ENCODE measurements at regions not wholly inside any gene's neighbourhood (a gene's known extent, or its start where the extent isn't known, plus 50 kb on each side); places are given as distances from the start of the nearest gene placed in this dataset.

DNA sequence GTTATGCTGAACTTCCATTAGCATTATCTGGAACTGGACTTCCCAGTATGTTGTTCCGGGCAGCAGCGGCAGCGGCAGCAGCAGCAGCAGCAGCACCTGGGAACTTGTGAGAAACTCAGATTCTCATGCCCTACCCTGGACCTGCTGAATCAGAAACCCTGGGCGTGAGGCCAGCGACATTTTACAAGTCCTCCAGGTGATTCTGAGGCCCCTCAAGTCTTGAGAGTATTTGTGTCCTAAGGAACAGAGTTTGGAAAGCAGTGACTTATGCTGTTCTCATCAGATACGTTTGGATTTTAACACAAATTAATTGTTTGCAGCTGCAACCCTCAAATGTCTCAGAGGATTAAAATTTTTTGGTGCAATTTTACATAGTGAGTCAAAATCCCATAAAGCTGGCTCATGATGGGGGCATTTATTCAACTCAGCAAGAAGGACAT is 157.2 kb upstream of the KAZN start:
- no peaks in the 10 kb centered on the region for H3K27me3 ChIP-seq (replicated peaks; ENCODE audit: insufficient read depth)
- no peaks in the 10 kb centered on the region for H3K4me1 ChIP-seq (ENCODE audit: control insufficient read depth in 1 of 2, low read depth in 2 of 2)
- H3K36me3 ChIP-seq, result no peaks in the 10 kb centered on the region
- H3K9me3 ChIP-seq, result no peaks in the 10 kb centered on the region
- DNase-seq (ENCODE audit: low spot score), result no peak
- ATAC-seq (ENCODE audit: insufficient number of reproducible peaks, low FRiP score, low read depth), result no peak
- TF ChIP-seq, protein P1, sequence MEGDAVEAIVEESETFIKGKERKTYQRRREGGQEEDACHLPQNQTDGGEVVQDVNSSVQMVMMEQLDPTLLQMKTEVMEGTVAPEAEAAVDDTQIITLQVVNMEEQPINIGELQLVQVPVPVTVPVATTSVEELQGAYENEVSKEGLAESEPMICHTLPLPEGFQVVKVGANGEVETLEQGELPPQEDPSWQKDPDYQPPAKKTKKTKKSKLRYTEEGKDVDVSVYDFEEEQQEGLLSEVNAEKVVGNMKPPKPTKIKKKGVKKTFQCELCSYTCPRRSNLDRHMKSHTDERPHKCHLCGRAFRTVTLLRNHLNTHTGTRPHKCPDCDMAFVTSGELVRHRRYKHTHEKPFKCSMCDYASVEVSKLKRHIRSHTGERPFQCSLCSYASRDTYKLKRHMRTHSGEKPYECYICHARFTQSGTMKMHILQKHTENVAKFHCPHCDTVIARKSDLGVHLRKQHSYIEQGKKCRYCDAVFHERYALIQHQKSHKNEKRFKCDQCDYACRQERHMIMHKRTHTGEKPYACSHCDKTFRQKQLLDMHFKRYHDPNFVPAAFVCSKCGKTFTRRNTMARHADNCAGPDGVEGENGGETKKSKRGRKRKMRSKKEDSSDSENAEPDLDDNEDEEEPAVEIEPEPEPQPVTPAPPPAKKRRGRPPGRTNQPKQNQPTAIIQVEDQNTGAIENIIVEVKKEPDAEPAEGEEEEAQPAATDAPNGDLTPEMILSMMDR (IDR thresholded peaks at IDR 0.05), result no peak
- H3K4me3 ChIP-seq, result no peak overlapping the region
- H3K27ac ChIP-seq, result no peak overlapping the region

DNA sequence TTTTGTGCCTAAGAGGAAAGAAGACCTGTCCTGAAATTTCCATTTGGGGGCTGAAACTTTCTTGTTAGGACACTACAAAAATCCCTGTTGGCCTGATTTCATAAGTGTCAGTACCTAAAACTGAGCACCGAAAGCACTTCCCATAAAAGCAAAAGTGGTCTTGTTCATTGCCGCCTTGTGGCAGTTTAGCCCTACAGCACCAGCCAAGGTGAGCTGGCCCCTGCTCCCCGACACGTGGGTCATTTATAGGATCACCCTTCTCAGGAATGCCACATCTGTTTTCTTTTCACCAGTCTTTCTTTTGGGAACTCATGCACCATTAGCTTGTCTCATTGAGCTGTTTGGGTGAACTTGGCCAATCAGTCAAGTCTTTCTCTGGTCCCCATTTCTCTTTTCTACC is 155.8 kb upstream of the KAZN start:
- ATAC-seq (ENCODE audit: insufficient number of reproducible peaks, low FRiP score, low read depth) (no peak), DNase-seq (ENCODE audit: low spot score) (no peak)
- Histone ChIP-seq H3K4me1 (ENCODE audit: control insufficient read depth in 1 of 2, low read depth in 2 of 2) (no peaks in the 10 kb centered on the region), H3K27ac (no peak overlapping the region), H3K9me3 (no peaks in the 10 kb centered on the region), H3K27me3 (replicated peaks; ENCODE audit: insufficient read depth) (no peaks in the 10 kb centered on the region), H3K4me3 (no peak overlapping the region), H3K36me3 (no peaks in the 10 kb centered on the region)
- TF ChIP-seq, protein P1 (IDR thresholded peaks at IDR 0.05), result no peak

DNA sequence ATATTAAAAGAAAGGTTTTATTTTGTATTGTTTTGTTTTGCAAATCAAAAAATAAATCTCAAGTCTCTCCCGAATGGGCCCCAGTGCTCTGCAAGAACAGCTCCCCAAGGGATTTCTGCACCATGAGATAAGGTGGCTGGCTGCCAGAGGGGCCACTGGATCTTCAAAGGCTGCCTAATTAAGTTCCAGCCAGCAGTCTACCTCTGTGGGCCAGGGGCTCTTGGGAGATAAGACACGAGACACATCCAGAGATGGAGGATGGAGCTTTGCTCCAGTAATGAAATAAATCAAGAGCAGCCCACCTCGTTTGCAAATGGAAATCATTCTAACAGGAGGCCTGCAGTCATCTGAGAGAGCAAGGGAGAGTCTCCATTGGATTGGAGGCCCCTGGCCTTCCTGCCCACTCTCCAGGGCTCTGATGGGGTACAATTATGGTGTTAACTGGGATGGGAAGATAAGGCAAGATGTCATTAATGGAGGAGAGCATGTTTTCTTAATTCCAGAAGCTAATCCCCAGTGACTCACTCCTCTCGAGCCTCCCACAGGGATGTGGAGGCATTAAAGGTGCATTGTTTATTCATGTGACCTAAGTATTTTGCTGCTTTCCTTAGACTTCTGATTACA is 155.2 kb upstream of the KAZN start:
- Histone ChIP-seq H3K27me3 (replicated peaks; ENCODE audit: insufficient read depth) (no peaks in the 10 kb centered on the region), H3K27ac (no peak overlapping the region), H3K9me3 (no peaks in the 10 kb centered on the region), H3K4me1 (ENCODE audit: control insufficient read depth in 1 of 2, low read depth in 2 of 2) (no peaks in the 10 kb centered on the region), H3K36me3 (no peaks in the 10 kb centered on the region), H3K4me3 (no peak overlapping the region)
- ATAC-seq (ENCODE audit: insufficient number of reproducible peaks, low FRiP score, low read depth) (no peak), DNase-seq (ENCODE audit: low spot score) (no peak)
- TF ChIP-seq, protein P1 (IDR thresholded peaks at IDR 0.05), result no peak

DNA sequence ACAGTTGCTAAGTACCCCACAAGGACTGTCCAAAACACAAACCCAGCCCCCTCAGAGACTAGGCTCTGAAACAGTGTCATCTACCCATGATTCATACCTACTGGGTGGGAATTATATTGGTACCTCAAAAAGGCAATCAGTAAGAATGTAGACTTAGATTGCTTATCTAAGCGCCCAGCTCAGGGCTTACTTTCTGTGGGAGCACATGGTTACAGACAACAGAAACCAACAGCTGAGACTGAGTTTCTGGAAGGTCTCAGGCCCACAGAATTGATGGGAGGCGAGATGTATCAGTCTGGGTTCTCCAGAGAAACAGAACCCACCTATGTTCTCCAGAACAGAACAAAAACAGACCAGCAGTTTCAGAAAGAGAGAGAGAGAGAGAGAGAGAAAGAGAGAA is 147.3 kb upstream of the KAZN start:
- TF ChIP-seq, protein P1 (IDR thresholded peaks at IDR 0.05), result no peak
- H3K4me3 ChIP-seq, result no peak overlapping the region
- H3K4me1 ChIP-seq (ENCODE audit: control insufficient read depth in 1 of 2, low read depth in 2 of 2), result no peaks in the 10 kb centered on the region
- no peaks in the 10 kb centered on the region for H3K9me3 ChIP-seq
- H3K36me3 ChIP-seq, result no peaks in the 10 kb centered on the region
- no peak for DNase-seq (ENCODE audit: low spot score)
- no peak for ATAC-seq (ENCODE audit: insufficient number of reproducible peaks, low FRiP score, low read depth)
- no peak overlapping the region for H3K27ac ChIP-seq
- H3K27me3 ChIP-seq (replicated peaks; ENCODE audit: insufficient read depth), result no peaks in the 10 kb centered on the region

DNA sequence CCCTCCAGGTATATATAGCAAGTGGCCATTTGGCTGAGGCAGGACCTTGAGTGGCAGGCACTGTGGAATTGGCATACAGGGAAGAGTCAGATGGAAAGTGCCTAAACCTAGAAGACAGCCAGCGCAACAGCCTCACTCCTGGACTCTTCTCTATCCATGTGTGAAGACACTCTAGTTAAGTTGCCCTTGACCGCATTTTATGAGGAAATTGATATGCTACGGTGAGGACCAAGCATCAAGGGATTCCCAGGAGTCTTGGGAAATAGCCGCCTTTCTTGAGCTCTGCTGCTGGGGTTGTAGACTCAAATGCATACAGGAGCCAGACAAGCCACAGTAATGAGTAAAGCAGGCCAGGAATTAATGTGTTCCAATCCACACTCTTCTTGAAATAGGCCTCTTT is 145.9 kb upstream of the KAZN start:
- TF ChIP-seq, protein P1 (IDR thresholded peaks at IDR 0.05), result no peak
- Histone ChIP-seq H3K27me3 (replicated peaks; ENCODE audit: insufficient read depth) (no peaks in the 10 kb centered on the region), H3K36me3 (no peaks in the 10 kb centered on the region), H3K9me3 (no peaks in the 10 kb centered on the region), H3K4me1 (ENCODE audit: control insufficient read depth in 1 of 2, low read depth in 2 of 2) (no peaks in the 10 kb centered on the region), H3K4me3 (no peak overlapping the region), H3K27ac (no peak overlapping the region)
- ATAC-seq (ENCODE audit: insufficient number of reproducible peaks, low FRiP score, low read depth) (no peak), DNase-seq (ENCODE audit: low spot score) (no peak)
